SK-N-SH treated with all-trans-retinoic acid at 6 μM for 48 hours (cell line): ENCODE measurements at regions not wholly inside any gene's neighbourhood (a gene's known extent, or its start where the extent isn't known, plus 50 kb on each side); places are given as distances from the start of the nearest gene placed in this dataset.

Source experiments
- ARNTL ChIP-seq: fragments of 450-650 bp; formaldehyde crosslinking; IDR thresholded peaks from 2 replicates; pipeline ENCODE4 v1.5.0; 2020; ENCODE audit warnings: low read depth, mild to moderate bottlenecking, moderate library complexity, borderline replicate concordance
- BACH2 ChIP-seq: fragments of 250-450 bp; sonication (Bioruptor Pico); IDR thresholded peaks from 2 replicates; pipeline ENCODE4 v1.9.0; 2021; ENCODE audit warnings: mild to moderate bottlenecking, borderline replicate concordance
- ESRRG ChIP-seq: fragments of 250-450 bp; sonication (Bioruptor Pico); IDR thresholded peaks from 2 replicates; pipeline ENCODE4 v1.6.1; 2021; ENCODE audit warnings: mild to moderate bottlenecking
- ISL1 ChIP-seq: fragments of 250-450 bp; sonication (Bioruptor Pico); IDR thresholded peaks from 2 replicates; pipeline ENCODE4 v2.1.2; 2022; ENCODE audit warnings: mild to moderate bottlenecking, moderate library complexity
- SNAI2 ChIP-seq: fragments of 250-450 bp; sonication (Bioruptor Pico); IDR thresholded peaks from 2 replicates; pipeline ENCODE4 v1.5.0; 2020; ENCODE audit warnings: mild to moderate bottlenecking, moderate library complexity
- ZFP3 ChIP-seq: fragments of 250-450 bp; sonication (Bioruptor Pico); IDR thresholded peaks from 2 replicates; pipeline ENCODE4 v1.5.0; 2020; ENCODE audit warnings: mild to moderate bottlenecking, moderate library complexity
- ZFP30 ChIP-seq: fragments of 450-650 bp; formaldehyde crosslinking; IDR thresholded peaks from 2 replicates; pipeline ENCODE4 v1.5.0; 2022; ENCODE audit warnings: mild to moderate bottlenecking, moderate library complexity
- ZNF70 ChIP-seq: fragments of 450-650 bp; formaldehyde crosslinking; IDR thresholded peaks from 2 replicates; pipeline ENCODE4 v1.5.0; 2020; ENCODE audit warnings: mild to moderate bottlenecking, moderate library complexity
- TF ChIP-seq, protein P1 (sequence below): fragments of 250-450 bp; sonication (Bioruptor Pico); IDR thresholded peaks from 2 replicates; pipeline ENCODE4 v1.5.1; 2020; ENCODE audit warnings: low read depth, mild to moderate bottlenecking, moderate library complexity
- TF ChIP-seq, protein P2 (sequence below): fragments of 250-450 bp; sonication (Bioruptor Pico); IDR thresholded peaks from 2 replicates; pipeline ENCODE4 v1.8.0; 2020; ENCODE audit warnings: mild to moderate bottlenecking, moderate library complexity, borderline replicate concordance

DNA sequence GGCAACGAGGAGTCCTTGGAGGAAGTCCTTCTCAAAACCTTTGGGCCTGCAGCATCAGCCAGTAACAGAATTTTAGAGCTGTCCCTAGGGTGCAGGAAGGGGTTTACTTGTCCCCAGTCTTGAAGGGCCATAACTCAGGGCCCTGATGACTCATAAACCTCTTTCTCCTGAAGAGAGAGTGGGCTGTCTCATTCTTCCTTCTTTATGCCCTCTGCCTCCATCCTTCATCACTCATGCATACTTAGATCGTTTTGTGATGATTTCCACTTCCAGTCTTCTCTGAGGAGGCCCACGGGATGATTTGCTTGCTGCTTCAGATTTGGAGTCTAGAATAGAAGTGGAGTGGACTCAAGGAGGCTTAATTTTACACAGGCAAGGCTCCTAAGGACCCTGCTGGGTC is 60.2 kb downstream of the NDUFS5 start:
- TF ChIP-seq ZFP30 (CRISPR knock-in tag) (no peak), ISL1 (CRISPR knock-in tag) (no peak), ZNF70 (CRISPR knock-in tag) (no peak), ESRRG (CRISPR knock-in tag) (no peak), BACH2 (CRISPR knock-in tag) (no peak), ZFP3 (CRISPR knock-in tag) (no peak), ARNTL (CRISPR knock-in tag) (no peak), SNAI2 (CRISPR knock-in tag) (no peak)
- TF ChIP-seq, protein P1, sequence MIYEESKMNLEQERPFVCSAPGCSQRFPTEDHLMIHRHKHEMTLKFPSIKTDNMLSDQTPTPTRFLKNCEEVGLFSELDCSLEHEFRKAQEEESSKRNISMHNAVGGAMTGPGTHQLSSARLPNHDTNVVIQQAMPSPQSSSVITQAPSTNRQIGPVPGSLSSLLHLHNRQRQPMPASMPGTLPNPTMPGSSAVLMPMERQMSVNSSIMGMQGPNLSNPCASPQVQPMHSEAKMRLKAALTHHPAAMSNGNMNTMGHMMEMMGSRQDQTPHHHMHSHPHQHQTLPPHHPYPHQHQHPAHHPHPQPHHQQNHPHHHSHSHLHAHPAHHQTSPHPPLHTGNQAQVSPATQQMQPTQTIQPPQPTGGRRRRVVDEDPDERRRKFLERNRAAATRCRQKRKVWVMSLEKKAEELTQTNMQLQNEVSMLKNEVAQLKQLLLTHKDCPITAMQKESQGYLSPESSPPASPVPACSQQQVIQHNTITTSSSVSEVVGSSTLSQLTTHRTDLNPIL (CRISPR knock-in tag) = no peak
- TF ChIP-seq, protein P2, sequence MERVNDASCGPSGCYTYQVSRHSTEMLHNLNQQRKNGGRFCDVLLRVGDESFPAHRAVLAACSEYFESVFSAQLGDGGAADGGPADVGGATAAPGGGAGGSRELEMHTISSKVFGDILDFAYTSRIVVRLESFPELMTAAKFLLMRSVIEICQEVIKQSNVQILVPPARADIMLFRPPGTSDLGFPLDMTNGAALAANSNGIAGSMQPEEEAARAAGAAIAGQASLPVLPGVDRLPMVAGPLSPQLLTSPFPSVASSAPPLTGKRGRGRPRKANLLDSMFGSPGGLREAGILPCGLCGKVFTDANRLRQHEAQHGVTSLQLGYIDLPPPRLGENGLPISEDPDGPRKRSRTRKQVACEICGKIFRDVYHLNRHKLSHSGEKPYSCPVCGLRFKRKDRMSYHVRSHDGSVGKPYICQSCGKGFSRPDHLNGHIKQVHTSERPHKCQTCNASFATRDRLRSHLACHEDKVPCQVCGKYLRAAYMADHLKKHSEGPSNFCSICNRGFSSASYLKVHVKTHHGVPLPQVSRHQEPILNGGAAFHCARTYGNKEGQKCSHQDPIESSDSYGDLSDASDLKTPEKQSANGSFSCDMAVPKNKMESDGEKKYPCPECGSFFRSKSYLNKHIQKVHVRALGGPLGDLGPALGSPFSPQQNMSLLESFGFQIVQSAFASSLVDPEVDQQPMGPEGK (CRISPR knock-in tag) = no peak
